ENCODE measurements at regions not wholly inside any gene's neighbourhood (a gene's known extent, or its start where the extent isn't known, plus 50 kb on each side); places are given as distances from the start of the nearest gene placed in this dataset.

GRCh38 chr6:117075218-117075617, 190.1 kb upstream of the VGLL2 start:
- no peak overlapping the region for H3K4me3 ChIP-seq (ENCODE audit: control insufficient read depth, low read depth, low read length)
- TF ChIP-seq, protein P1, sequence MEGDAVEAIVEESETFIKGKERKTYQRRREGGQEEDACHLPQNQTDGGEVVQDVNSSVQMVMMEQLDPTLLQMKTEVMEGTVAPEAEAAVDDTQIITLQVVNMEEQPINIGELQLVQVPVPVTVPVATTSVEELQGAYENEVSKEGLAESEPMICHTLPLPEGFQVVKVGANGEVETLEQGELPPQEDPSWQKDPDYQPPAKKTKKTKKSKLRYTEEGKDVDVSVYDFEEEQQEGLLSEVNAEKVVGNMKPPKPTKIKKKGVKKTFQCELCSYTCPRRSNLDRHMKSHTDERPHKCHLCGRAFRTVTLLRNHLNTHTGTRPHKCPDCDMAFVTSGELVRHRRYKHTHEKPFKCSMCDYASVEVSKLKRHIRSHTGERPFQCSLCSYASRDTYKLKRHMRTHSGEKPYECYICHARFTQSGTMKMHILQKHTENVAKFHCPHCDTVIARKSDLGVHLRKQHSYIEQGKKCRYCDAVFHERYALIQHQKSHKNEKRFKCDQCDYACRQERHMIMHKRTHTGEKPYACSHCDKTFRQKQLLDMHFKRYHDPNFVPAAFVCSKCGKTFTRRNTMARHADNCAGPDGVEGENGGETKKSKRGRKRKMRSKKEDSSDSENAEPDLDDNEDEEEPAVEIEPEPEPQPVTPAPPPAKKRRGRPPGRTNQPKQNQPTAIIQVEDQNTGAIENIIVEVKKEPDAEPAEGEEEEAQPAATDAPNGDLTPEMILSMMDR (IDR thresholded peaks at IDR 0.05; ENCODE audit: control insufficient read depth, insufficient read depth, low read depth, low read length, missing control alignments): no peak
- no peak for DNase-seq (ENCODE audit: low read depth)

- no peak overlapping the region for H3K4me3 ChIP-seq (ENCODE audit: control insufficient read depth, low read depth, low read length)
- DNase-seq (ENCODE audit: low read depth): no peak
- TF ChIP-seq, protein P1 (IDR thresholded peaks at IDR 0.05; ENCODE audit: control insufficient read depth, insufficient read depth, low read depth, low read length, missing control alignments): no peak
These were observed 189.3 kb upstream of the VGLL2 start for GRCh38 chr6:117076076-117076475.

GRCh38 chr6:117077300-117077699, 188.1 kb upstream of the VGLL2 start:
- H3K4me3 ChIP-seq (ENCODE audit: control insufficient read depth, low read depth, low read length): no peak overlapping the region
- TF ChIP-seq, protein P1 (IDR thresholded peaks at IDR 0.05; ENCODE audit: control insufficient read depth, insufficient read depth, low read depth, low read length, missing control alignments): no peak
- no peak for DNase-seq (ENCODE audit: low read depth)

DNA sequence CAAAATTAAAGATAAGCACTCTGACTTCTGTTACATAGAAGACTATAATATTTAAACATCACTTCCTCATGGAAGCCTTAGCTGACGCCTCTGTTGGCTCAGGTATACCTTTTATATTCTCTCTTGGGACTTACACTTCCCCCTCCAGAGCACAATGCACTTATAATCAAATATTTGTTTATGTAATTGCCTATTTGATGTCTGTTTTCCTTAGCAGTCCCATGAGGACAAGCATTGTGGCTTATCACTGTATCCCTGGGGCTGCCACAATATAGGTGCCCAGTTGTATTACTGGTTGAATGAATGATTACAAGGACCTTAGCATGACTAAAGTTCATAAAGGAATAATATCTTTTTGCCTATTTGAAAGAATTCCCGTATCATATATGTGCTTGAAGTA, 186.7 kb upstream of the VGLL2 start:
- DNase-seq (ENCODE audit: low read depth): no peak
- H3K4me3 ChIP-seq (ENCODE audit: control insufficient read depth, low read depth, low read length): no peak overlapping the region
- TF ChIP-seq, protein P1 (IDR thresholded peaks at IDR 0.05; ENCODE audit: control insufficient read depth, insufficient read depth, low read depth, low read length, missing control alignments): no peak

DNA sequence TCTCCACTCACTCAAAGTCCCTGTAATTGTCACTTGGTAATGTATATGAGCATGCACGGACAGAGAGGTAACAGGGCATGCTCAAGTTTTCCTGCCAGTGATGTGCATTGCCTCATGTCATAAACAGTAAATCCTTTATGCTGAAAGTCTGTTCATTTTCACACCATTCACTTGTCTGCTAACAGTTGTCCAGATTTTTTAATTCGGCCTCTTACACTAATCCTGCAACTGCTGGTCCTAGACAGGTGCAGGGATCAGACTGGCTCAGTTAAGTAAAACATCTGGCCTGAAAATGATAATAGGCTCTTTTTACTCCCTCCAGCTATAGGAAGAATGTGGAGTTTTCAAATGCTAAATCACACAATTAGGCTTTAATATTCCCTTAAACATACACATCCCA, 185.4 kb upstream of the VGLL2 start:
- no peak overlapping the region for H3K4me3 ChIP-seq (ENCODE audit: control insufficient read depth, low read depth, low read length)
- no peak for DNase-seq (ENCODE audit: low read depth)
- TF ChIP-seq, protein P1 (IDR thresholded peaks at IDR 0.05; ENCODE audit: control insufficient read depth, insufficient read depth, low read depth, low read length, missing control alignments): no peak

- no peak for DNase-seq (ENCODE audit: low read depth)
- TF ChIP-seq, protein P1 (IDR thresholded peaks at IDR 0.05; ENCODE audit: control insufficient read depth, insufficient read depth, low read depth, low read length, missing control alignments): no peak
- no peak overlapping the region for H3K4me3 ChIP-seq (ENCODE audit: control insufficient read depth, low read depth, low read length)
These were observed 175.8 kb upstream of the VGLL2 start for GRCh38 chr6:117089604-117090003.

GRCh38 chr6:117110146-117110545, 155.2 kb upstream of the VGLL2 start:
- no peak overlapping the region for H3K4me3 ChIP-seq (ENCODE audit: control insufficient read depth, low read depth, low read length)
- DNase-seq (ENCODE audit: low read depth): no peak
- TF ChIP-seq, protein P1 (IDR thresholded peaks at IDR 0.05; ENCODE audit: control insufficient read depth, insufficient read depth, low read depth, low read length, missing control alignments): no peak
